ENCODE measurements at regions not wholly inside any gene's neighbourhood (a gene's known extent, or its start where the extent isn't known, plus 50 kb on each side); places are given as distances from the start of the nearest gene placed in this dataset.

- TF ChIP-seq POLR2A (IDR thresholded peaks at IDR 0.05) (no peak), CTCF (IDR thresholded peaks at IDR 0.05) (no peak), EP300 (IDR thresholded peaks at IDR 0.05) (no peak)
- Histone ChIP-seq H3K4me1 (ENCODE audit: insufficient read depth) (no peaks in the 10 kb centered on the region), H3K27me3 (no peaks in the 10 kb centered on the region), H3K27ac (no peak overlapping the region), H3K9me3 (no peaks in the 10 kb centered on the region), H3K36me3 (no peaks in the 10 kb centered on the region), H3K4me3 (no peak overlapping the region)
- DNase-seq, result no peak
- intact Hi-C loops (cut with DNase I), result no loop called here
- 62 to 69% (median 64%) methylated on average over 13 of the region's 13 CpGs for WGBS, 3 donors
Observed at GRCh38 chr10:125264757-125265578, 104.6 kb upstream of the CTBP2 start.

DNA sequence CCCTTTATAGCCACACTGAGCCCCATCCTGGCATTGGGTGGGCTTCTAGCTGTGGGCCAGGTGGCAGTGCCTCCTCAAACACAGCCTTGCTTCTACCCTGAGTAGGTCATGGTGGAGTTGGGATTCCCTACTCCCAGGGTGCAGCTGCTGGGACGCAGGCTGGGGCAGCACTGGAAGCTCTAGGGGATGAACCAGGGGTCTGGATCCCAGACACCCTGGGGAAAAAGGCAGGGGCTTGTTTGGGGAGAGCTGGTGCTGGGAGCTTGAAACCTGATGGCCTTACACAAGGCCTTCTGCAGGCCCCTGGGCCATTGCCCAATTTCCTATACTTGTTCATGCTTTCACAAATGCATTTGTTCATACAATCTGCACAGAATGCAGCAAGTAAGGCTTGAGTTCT, 103.7 kb upstream of the CTBP2 start:
- TF ChIP-seq POLR2A (IDR thresholded peaks at IDR 0.05) (no peak), CTCF (IDR thresholded peaks at IDR 0.05) (no peak), EP300 (IDR thresholded peaks at IDR 0.05) (no peak)
- H3K27me3 ChIP-seq, result no peaks in the 10 kb centered on the region
- no peak overlapping the region for H3K4me3 ChIP-seq
- DNase-seq, result no peak
- no peak overlapping the region for H3K27ac ChIP-seq
- H3K36me3 ChIP-seq, result no peaks in the 10 kb centered on the region
- H3K4me1 ChIP-seq (ENCODE audit: insufficient read depth), result no peaks in the 10 kb centered on the region
- H3K9me3 ChIP-seq, result no peaks in the 10 kb centered on the region
- intact Hi-C loops (cut with DNase I), result no loop called here
- 88 to 92% (median 91%) methylated on average over 1 of the region's 1 CpG for WGBS, 3 donors

DNA sequence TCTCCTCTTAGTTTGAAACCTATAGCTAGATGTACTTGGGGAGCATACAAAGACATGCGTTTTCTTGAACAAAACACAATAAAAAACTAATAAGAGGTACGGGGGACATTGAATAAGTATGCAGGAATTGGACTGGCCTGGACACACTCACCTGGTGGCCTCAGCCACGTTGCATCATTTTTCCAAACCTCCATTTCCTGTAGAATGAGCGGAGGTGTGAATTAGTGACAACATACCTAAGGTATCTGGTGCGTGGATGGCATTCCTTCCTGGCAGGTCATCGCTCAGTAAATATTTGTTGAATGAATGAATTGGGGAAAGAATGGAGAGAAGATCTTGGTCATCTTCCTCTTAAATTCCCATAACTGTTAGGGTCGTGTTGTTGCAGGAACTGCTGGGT, 103.2 kb upstream of the CTBP2 start:
- no peak overlapping the region for H3K27ac ChIP-seq
- no peak for DNase-seq
- WGBS, 3 donors, result 75 to 83% (median 81%) methylated on average over 7 of the region's 7 CpGs
- H3K9me3 ChIP-seq, result no peaks in the 10 kb centered on the region
- H3K4me3 ChIP-seq, result no peak overlapping the region
- H3K27me3 ChIP-seq, result no peaks in the 10 kb centered on the region
- H3K4me1 ChIP-seq (ENCODE audit: insufficient read depth), result no peaks in the 10 kb centered on the region
- intact Hi-C loops (cut with DNase I), result no loop called here
- TF ChIP-seq CTCF (IDR thresholded peaks at IDR 0.05) (no peak), POLR2A (IDR thresholded peaks at IDR 0.05) (no peak), EP300 (IDR thresholded peaks at IDR 0.05) (no peak)
- H3K36me3 ChIP-seq, result no peaks in the 10 kb centered on the region

DNA sequence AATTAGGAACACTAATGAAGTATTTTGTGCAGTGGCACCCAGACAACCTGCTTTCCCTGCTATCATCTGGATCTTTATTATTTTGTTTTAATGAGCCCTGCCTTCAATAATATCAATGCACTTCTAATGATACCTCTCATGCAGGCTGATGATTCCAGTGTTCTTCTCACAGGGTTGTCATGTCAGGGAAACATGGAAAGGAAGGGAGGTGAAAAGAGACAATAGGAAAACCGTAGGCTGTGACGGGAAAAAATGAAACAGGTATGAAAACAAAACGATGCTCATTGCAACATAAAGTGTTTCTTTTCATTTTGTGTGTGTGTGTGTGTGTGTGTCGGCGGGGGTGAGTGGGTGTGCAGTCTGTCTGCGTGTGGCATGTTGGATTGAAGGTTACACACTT, 102.6 kb upstream of the CTBP2 start:
- TF ChIP-seq EP300 (IDR thresholded peaks at IDR 0.05), result no peak
- TF ChIP-seq POLR2A (IDR thresholded peaks at IDR 0.05), result no peak
- TF ChIP-seq CTCF (IDR thresholded peaks at IDR 0.05), result no peak
- Histone ChIP-seq H3K9me3 (no peaks in the 10 kb centered on the region), H3K4me1 (ENCODE audit: insufficient read depth) (no peaks in the 10 kb centered on the region), H3K36me3 (no peaks in the 10 kb centered on the region), H3K4me3 (no peak overlapping the region), H3K27ac (no peak overlapping the region), H3K27me3 (no peaks in the 10 kb centered on the region)
- no peak for DNase-seq
- intact Hi-C loops (cut with DNase I), result no loop called here
- WGBS, 3 donors, result 49 to 70% (median 58%) methylated on average over 6 of the region's 6 CpGs

Measured in ovary (tissue), 7 donors.